ENCODE measurements at regions not wholly inside any gene's neighbourhood (a gene's known extent, or its start where the extent isn't known, plus 50 kb on each side); places are given as distances from the start of the nearest gene placed in this dataset.
A peak's percentile ranks its signal among the peaks of the same experiment; 100 is the strongest.
"Not testable (repeated sequence)": the region's sequence is repeated elsewhere in the genome, so short reads cannot be mapped to it uniquely, and the experiment has no call there.

GRCh38 chr3:106029954-106030626 is 161.3 kb upstream of the CBLB start:
- peak; percentile 31 for FAIRE-seq

- no peak for FAIRE-seq
Observed at GRCh38 chr3:106030627-106030963, 161.8 kb upstream of the CBLB start.

- FAIRE-seq, result no peak
Observed at GRCh38 chr3:106032479-106032878, 163.7 kb upstream of the CBLB start.

- no peak for FAIRE-seq
Observed at GRCh38 chr3:106033654-106034053, 164.8 kb upstream of the CBLB start.

GRCh38 chr3:106034313-106034712 is 165.5 kb upstream of the CBLB start:
- FAIRE-seq, result no peak

GRCh38 chr3:106035619-106036018 is 166.8 kb upstream of the CBLB start:
- FAIRE-seq, result no peak

- FAIRE-seq, result no peak
Observed at GRCh38 chr3:106036696-106037095, 167.9 kb upstream of the CBLB start.

GRCh38 chr3:106047221-106047620 is 178.4 kb upstream of the CBLB start:
- no peak for FAIRE-seq

- no peak for FAIRE-seq
Observed at GRCh38 chr3:106048946-106049481, 180.2 kb upstream of the CBLB start.

- FAIRE-seq, result no peak
Observed at GRCh38 chr3:106049821-106050220, 181.0 kb upstream of the CBLB start.

GRCh38 chr3:106056931-106057330 is 188.1 kb upstream of the CBLB start:
- FAIRE-seq, result no peak

- FAIRE-seq, result no peak
Observed at GRCh38 chr3:106058475-106058874, 189.7 kb upstream of the CBLB start.

- FAIRE-seq, result no peak
Observed at GRCh38 chr3:106059953-106060517, 191.2 kb upstream of the CBLB start.

GRCh38 chr3:106063909-106064308 is 195.1 kb upstream of the CBLB start:
- peak; percentile 83 for FAIRE-seq

- no peak for FAIRE-seq
Observed at GRCh38 chr3:106065831-106066230, 197.0 kb upstream of the CBLB start.

GRCh38 chr3:106067711-106068110 is 198.9 kb upstream of the CBLB start:
- FAIRE-seq, result no peak

- no peak for FAIRE-seq
Observed at GRCh38 chr3:106068381-106068780, 199.6 kb upstream of the CBLB start.

GRCh38 chr3:106068795-106069194 is 200.0 kb upstream of the CBLB start:
- no peak for FAIRE-seq

GRCh38 chr3:106070187-106070586 is 201.4 kb upstream of the CBLB start:
- FAIRE-seq, result no peak

GRCh38 chr3:106071306-106071705 is 202.5 kb upstream of the CBLB start:
- no peak for FAIRE-seq

- FAIRE-seq, result not testable (repeated sequence)
Observed at GRCh38 chr3:106072596-106072995, 203.8 kb upstream of the CBLB start.

GRCh38 chr3:106073806-106074205 is 205.0 kb upstream of the CBLB start:
- not testable (repeated sequence) for FAIRE-seq

- not testable (repeated sequence) for FAIRE-seq
Observed at GRCh38 chr3:106075731-106076130, 206.9 kb upstream of the CBLB start.

- FAIRE-seq, result no peak
Observed at GRCh38 chr3:106078635-106079034, 209.8 kb upstream of the CBLB start.

- no peak for FAIRE-seq
Observed at GRCh38 chr3:106082616-106083015, 213.8 kb upstream of the CBLB start.

Measured in colon (tissue), 2 donors.